ENCODE measurements at regions not wholly inside any gene's neighbourhood (a gene's known extent, or its start where the extent isn't known, plus 50 kb on each side); places are given as distances from the start of the nearest gene placed in this dataset.
A peak's percentile ranks its signal among the peaks of the same experiment; 100 is the strongest.

GRCh38 chr20:58011947-58012610 lies 216.4 kb downstream of the ANKRD60 start:
- DNase-seq, result no peak

GRCh38 chr20:58011106-58011946 lies 217.1 kb downstream of the ANKRD60 start:
- no peak for DNase-seq

DNA sequence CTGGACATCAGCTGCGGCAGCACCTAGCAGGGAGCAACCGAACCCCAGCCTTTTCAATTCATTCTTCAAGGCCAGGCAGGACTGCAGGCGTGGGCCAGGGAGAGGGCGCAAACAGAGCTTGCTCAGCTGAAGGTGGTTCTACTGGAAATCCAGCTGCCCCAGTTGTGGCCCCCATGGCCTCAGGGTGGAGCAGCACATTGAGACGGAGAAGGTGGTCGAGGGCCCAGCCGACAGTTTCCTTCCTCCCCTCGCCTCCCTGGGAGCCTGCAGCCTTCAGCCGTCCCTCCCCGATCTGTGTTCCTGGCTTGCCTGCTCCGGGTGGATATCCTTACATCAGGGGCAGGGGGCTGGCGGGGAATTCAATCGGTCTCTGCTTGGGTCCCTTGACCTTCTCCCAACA lies 217.8 kb downstream of the ANKRD60 start:
- DNase-seq, result no peak

- DNase-seq, result no peak
Observed at GRCh38 chr20:58010186-58010585, 218.3 kb downstream of the ANKRD60 start.

GRCh38 chr20:58008866-58009265 lies 219.6 kb downstream of the ANKRD60 start:
- no peak for DNase-seq

DNA sequence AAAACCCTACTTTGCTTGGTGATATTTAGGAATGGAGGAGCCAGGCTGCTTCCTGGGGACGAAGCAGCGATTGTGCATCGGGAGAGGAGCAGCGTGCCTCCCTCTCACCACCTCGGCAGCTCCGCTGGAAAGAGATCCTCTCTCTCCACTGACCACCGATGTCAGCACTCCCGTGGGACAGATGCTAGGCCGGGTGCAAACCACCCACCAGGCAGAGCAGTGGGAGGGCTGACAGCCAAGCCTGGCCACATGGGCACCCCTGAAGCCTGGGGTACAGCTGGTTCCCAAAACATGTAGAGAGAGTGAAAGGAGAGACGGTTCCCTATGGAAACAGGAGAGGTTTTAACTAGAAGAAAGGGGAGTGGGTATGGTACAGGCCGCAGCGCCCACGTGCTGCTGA lies 220.0 kb downstream of the ANKRD60 start:
- DNase-seq, result no peak

- no peak for DNase-seq
Observed at GRCh38 chr20:58007947-58008346, 220.5 kb downstream of the ANKRD60 start.

DNA sequence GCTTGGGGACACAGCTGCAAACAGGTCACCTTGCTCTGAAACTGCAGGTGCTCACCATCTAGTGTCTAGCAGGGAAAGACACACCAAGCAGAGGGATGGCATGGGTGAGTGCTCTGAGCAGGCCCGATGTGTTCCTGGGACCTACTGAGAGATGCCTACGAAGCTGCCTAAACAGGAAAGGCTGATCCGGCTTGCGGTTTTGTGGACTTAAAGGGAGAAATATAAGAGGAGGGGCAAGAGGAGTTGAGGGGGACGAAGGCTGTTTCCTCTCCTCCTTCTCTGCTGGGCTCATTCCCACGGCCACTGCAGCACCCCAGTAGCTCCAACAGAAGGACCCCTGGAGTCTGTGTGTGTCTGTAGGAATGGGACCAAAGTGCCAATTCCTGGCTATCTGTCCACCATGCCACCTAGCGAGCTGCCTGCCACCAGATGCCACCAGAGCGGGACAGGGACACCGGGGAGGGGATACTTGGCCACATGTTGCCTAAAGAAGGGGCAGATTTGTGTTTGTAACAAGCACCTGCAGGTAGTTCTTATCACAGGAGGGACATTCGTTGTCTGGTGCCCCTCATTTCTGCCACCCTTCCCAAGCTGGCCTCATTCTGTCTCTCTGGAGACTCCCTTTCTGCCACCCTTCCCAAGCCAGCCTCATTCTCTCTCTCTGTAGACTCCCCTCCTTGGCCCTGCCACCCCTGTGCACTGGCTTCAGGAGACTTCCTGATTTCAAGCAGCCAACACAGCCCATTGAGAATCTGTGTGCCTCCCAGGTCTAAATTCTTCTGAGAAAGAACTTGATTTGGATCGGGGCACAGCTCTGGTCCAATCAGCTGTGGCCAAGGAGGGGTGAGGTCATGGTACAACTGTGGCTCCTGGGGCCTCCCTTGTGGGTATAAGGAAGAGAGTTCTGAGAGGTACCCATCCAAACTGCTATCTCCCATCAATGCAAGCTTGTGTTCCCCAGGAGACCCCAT lies 221.8 kb downstream of the ANKRD60 start:
- no peak for DNase-seq

- DNase-seq, result no peak
Observed at GRCh38 chr20:58005581-58006345, 222.7 kb downstream of the ANKRD60 start.

GRCh38 chr20:58004900-58005299 lies 223.6 kb downstream of the ANKRD60 start:
- DNase-seq, result no peak

GRCh38 chr20:58004146-58004545 lies 224.3 kb downstream of the ANKRD60 start:
- DNase-seq, result no peak

DNA sequence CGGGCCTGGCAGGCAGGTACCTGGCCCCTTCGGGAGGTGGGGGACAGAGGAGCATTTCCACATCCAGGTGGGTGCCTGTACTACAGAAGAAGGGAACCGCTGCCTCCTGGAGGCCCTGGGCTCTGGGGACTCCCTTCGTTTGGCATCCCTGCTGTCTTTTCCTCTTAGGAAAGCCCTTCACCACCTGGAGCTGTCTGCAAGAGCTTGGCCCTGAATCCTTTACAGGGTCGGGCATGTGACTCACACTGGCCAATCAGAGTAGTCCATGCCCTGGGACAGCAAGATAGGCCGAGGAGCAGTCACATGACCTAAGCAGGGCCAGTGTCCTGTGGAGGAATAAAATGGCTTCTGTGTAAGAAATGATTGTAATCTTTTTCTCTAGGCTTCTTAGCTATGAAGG lies 224.9 kb downstream of the ANKRD60 start:
- DNase-seq, result no peak

GRCh38 chr20:58002901-58003300 lies 225.6 kb downstream of the ANKRD60 start:
- no peak for DNase-seq

DNA sequence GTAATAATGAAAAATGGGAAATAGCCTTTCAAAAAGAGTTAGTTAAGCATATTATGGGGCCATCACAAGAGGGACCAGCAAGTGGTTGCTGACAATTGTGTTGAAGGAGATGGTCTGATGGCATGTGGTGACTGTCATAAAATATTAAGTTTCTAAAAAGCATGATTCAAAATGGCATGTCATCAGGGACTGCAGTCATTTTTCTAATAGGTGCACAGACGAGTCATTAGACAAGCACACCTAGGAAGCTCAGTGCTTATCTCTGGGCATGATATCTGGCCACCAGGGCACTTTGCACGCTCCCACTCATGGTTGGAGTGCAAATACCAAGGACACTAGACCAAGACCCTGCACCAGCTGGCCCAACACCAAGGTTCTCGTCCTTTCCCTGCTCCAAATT lies 226.5 kb downstream of the ANKRD60 start:
- no peak for DNase-seq

DNA sequence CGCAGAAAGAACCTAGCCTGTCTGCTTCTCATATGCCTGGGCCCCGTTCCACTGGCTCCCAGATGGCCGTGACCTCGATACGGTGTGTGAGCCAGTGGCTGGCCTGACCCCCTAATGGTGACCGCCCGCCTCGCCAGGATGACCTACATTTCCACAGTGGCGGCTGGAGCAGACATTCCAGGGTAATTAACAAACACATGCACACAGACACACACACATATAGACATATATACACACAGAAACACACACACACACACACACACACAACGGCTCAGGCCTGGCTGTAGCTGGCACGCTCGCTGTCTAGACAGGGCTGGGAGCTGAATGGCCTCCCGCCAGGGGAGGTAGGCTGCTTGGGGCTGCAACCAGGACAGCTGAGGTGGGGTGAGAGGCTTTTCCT lies 227.1 kb downstream of the ANKRD60 start:
- no peak for DNase-seq

DNA sequence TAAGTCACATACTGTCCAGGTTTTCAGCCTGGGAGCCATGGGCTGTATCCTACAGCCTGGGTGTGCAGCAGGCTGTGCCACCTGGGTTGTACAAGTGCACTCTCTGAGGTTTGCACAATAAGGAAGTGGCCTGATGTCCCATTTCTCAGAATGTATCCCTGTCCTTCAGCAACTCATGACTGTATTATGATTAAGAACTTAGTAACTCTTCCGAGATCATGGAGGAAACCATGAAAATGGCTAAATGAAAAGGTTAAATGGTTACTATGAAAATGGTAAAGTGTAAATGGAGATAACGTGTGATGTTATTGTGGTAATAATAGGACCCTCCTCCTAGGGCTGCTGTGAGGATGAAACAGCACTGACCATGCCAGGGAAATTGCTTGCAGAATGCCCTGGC lies 227.6 kb downstream of the ANKRD60 start:
- DNase-seq, result no peak

- peak; percentile 7 to 33 for DNase-seq
Observed at GRCh38 chr20:57999465-58000111, 228.9 kb downstream of the ANKRD60 start.

GRCh38 chr20:57998981-57999464 lies 229.4 kb downstream of the ANKRD60 start:
- DNase-seq, result no peak

GRCh38 chr20:57998276-57998675 lies 230.2 kb downstream of the ANKRD60 start:
- no peak for DNase-seq

- no peak for DNase-seq
Observed at GRCh38 chr20:57996936-57997890, 231.2 kb downstream of the ANKRD60 start.

GRCh38 chr20:57996465-57996864 lies 232.0 kb downstream of the ANKRD60 start:
- DNase-seq, result no peak
